Sigmoid colon (tissue), 4 donors: ENCODE measurements at regions not wholly inside any gene's neighbourhood (a gene's known extent, or its start where the extent isn't known, plus 50 kb on each side); places are given as distances from the start of the nearest gene placed in this dataset.

Source experiments
- POLR2A ChIP-seq, 2 donors: fragments of 450-650 bp; IDR thresholded peaks; one replicate each; pipeline ENCODE4 v1.6.1; 2016; ENCODE audit warnings: antibody characterized with exemption in 2 of 2, mild to moderate bottlenecking in 2 of 2, moderate library complexity in 2 of 2
- POLR2AphosphoS5 ChIP-seq, 4 donors: sonication (generic); formaldehyde crosslinking; IDR thresholded peaks; one replicate each; pipeline ENCODE4 v1.6.1; 2017; ENCODE audit warnings: antibody characterized with exemption in 4 of 4
- TF ChIP-seq, protein P1 (sequence below), 4 experiments: fragments of 450-650 bp in 3 of 4; fragments of 200-600 bp in 1 of 4; IDR thresholded peaks; one replicate each; pipeline ENCODE4 v1.5.1; 2016 to 2019; ENCODE audit warnings: antibody characterized with exemption in 4 of 4, mild to moderate bottlenecking in 3 of 4, moderate library complexity in 2 of 4

DNA sequence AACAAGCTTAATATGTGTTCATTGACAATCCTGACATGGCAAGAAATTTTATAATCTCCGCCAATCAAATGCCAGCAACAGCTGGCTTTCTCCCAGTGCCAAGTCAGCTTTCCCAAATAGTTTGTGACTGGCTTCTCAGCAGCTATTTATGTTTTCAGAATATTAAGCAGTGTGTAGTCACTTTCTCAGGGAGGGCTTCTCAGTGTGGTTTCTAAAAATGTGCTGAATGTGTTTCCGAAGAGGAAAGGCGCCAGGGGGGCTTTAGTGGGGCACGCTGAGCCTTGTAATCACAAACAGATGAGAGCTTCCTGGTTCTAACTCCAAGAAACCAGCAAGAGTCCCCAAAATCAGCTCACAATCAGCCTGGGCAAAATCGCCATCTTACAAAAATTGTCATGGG is 258.7 kb upstream of the CPEB2 start:
- TF ChIP-seq POLR2A (IDR thresholded peaks at IDR 0.05) (no peak), POLR2AphosphoS5 (IDR thresholded peaks at IDR 0.05) (no peak)
- TF ChIP-seq, protein P1, sequence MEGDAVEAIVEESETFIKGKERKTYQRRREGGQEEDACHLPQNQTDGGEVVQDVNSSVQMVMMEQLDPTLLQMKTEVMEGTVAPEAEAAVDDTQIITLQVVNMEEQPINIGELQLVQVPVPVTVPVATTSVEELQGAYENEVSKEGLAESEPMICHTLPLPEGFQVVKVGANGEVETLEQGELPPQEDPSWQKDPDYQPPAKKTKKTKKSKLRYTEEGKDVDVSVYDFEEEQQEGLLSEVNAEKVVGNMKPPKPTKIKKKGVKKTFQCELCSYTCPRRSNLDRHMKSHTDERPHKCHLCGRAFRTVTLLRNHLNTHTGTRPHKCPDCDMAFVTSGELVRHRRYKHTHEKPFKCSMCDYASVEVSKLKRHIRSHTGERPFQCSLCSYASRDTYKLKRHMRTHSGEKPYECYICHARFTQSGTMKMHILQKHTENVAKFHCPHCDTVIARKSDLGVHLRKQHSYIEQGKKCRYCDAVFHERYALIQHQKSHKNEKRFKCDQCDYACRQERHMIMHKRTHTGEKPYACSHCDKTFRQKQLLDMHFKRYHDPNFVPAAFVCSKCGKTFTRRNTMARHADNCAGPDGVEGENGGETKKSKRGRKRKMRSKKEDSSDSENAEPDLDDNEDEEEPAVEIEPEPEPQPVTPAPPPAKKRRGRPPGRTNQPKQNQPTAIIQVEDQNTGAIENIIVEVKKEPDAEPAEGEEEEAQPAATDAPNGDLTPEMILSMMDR (IDR thresholded peaks at IDR 0.05): no peak
